ENCODE measurements at regions not wholly inside any gene's neighbourhood (a gene's known extent, or its start where the extent isn't known, plus 50 kb on each side); places are given as distances from the start of the nearest gene placed in this dataset.

DNA sequence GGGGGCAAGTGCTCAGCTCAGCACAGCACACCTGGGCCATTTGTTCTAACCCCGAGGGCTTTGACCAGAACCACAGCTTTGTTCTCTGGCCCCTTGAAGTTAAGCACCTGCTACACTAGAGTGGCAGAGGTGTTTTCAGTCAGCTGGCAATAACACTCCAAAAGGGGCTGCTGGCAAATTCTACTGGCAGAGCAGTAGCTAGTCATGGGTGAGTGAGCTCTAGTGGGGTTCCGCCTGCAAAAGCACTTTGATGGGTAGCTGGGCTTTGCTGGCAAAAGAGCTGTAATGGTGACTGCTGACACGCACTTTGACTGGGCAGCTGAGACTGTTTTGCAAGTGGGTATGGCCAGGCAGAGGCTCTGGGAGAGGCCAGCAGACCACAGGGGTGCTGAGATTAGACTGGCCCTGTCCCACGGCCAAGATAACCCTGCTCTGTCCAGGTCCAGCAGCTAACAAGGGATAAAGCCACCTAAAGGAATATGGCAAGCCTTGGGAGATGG lies 65.2 kb upstream of the TENT5D start:
- POLR2A ChIA-PET: no interaction called here
- H3K27me3 ChIP-seq (ENCODE audit: control insufficient read depth in 1 of 2, insufficient read depth in 2 of 2, low read length in 2 of 2): no peaks in the 10 kb centered on the region
- H3K9me3 ChIP-seq (ENCODE audit: control insufficient read depth in 1 of 2, insufficient read depth in 1 of 2, low read length in 2 of 2): no peaks in the 10 kb centered on the region
- H3K27ac ChIP-seq (ENCODE audit: low read depth in 1 of 2, low read length in 2 of 2): no peak overlapping the region
- Mint-ChIP-seq H3K36me3 (ENCODE audit: low read depth) (no peaks in the 10 kb centered on the region), H3K9me3 (no peaks in the 10 kb centered on the region), H3K4me1 (ENCODE audit: low read depth) (no peaks in the 10 kb centered on the region), H3K4me3 (no peak overlapping the region), H3K27me3 (no peaks in the 10 kb centered on the region), H3K27ac (no peak overlapping the region)
- TF ChIP-seq, protein P1, sequence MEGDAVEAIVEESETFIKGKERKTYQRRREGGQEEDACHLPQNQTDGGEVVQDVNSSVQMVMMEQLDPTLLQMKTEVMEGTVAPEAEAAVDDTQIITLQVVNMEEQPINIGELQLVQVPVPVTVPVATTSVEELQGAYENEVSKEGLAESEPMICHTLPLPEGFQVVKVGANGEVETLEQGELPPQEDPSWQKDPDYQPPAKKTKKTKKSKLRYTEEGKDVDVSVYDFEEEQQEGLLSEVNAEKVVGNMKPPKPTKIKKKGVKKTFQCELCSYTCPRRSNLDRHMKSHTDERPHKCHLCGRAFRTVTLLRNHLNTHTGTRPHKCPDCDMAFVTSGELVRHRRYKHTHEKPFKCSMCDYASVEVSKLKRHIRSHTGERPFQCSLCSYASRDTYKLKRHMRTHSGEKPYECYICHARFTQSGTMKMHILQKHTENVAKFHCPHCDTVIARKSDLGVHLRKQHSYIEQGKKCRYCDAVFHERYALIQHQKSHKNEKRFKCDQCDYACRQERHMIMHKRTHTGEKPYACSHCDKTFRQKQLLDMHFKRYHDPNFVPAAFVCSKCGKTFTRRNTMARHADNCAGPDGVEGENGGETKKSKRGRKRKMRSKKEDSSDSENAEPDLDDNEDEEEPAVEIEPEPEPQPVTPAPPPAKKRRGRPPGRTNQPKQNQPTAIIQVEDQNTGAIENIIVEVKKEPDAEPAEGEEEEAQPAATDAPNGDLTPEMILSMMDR (IDR thresholded peaks at IDR 0.05): no peak
- no peaks in the 10 kb centered on the region for H3K36me3 ChIP-seq (ENCODE audit: insufficient read depth, low read length)
- no peak for DNase-seq
- H3K4me3 ChIP-seq (ENCODE audit: low read length): no peak overlapping the region
- intact Hi-C loops (cut with DNase I, micrococcal nuclease): no loop called here
- no peaks in the 10 kb centered on the region for H3K4me1 ChIP-seq (ENCODE audit: insufficient read depth, low read length)
- ATAC-seq (ENCODE audit: poor library complexity): no peak
- CTCF ChIA-PET: no interaction called here
